Tibial artery (tissue), 4 donors: ENCODE measurements at regions not wholly inside any gene's neighbourhood (a gene's known extent, or its start where the extent isn't known, plus 50 kb on each side); places are given as distances from the start of the nearest gene placed in this dataset.
"Not testable (repeated sequence)": the region's sequence is repeated elsewhere in the genome, so short reads cannot be mapped to it uniquely, and the experiment has no call there.

ENCODE experiments used
- DNase-seq, 2 donors: peaks; one replicate each; pipeline ENCODE4 v3.0.0-alpha.2; 2019
- H3K27ac ChIP-seq, 2 donors: fragments of 200-600 bp; sonication (generic) in 1 of 2; 1 replicate in 1 of 2; 2 replicates in 1 of 2; pipeline ENCODE4 v1.5.1; 2018 to 2019; ENCODE audit warnings: mild to moderate bottlenecking in 1 of 2
- H3K27me3 ChIP-seq, 2 donors: fragments of 200-600 bp; sonication (generic) in 1 of 2; one replicate each; pipeline versions ENCODE4 v1.5.1 to v1.6.0; 2016 to 2019
- H3K36me3 ChIP-seq, 3 donors: fragments of 200-600 bp; sonication (generic) in 2 of 3; one replicate each; pipeline ENCODE4 v1.5.1; 2016 to 2019; ENCODE audit warnings: mild to moderate bottlenecking in 2 of 3
- H3K4me1 ChIP-seq, 4 donors: fragments of 200-600 bp; sonication (generic) in 2 of 4; 1 replicate in 3 of 4; 2 replicates in 1 of 4; pipeline ENCODE4 v1.5.1; 2016 to 2019
- H3K4me3 ChIP-seq, 2 donors: fragments of 200-600 bp; sonication (generic) in 1 of 2; 1 replicate in 1 of 2; 2 replicates in 1 of 2; pipeline ENCODE4 v1.5.1; 2018 to 2019; ENCODE audit warnings: mild to moderate bottlenecking in 2 of 2
- H3K9me3 ChIP-seq, 3 donors: fragments of 200-600 bp; sonication (generic) in 1 of 3; one replicate each; pipeline ENCODE4 v1.5.1; 2016 to 2019
- intact Hi-C: fragments of 100-400 bp; cut with DNase I; formaldehyde crosslinking; loops from one replicate; pipeline ENCODE4 v1.15.0; 2023; ENCODE audit warnings: low total_unique reads
- TF ChIP-seq, protein P1 (sequence below), 2 experiments: fragments of 200-600 bp in 1 of 2; fragments of 450-650 bp in 1 of 2; IDR thresholded peaks; one replicate each; pipeline ENCODE4 v1.5.1; 2017 to 2019; ENCODE audit warnings: antibody characterized with exemption in 2 of 2, mild to moderate bottlenecking in 1 of 2, moderate library complexity in 1 of 2

DNA sequence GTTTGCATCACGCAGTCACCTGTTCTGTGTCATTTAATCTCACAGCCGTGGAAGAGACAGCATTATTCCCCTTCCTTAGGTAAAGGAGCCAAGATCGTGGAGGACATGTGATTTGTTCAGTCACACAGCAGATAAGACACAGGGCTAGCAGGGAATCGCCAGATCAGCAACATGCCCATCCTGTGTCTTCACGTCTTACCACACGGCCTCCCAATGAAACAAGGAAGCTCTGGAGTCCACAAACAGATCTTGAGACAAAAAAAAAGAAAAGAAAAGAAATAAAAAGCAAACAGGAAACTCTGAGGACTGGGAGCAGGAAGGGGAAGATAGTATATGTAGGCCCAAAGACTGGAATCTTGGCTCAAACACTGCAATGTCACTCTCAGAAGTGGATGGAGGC is 155.3 kb downstream of the ADSS2 start:
- intact Hi-C loops = no loop called here
- no peaks in the 10 kb centered on the region for H3K9me3 ChIP-seq
- H3K36me3 ChIP-seq = no peaks in the 10 kb centered on the region
- H3K27me3 ChIP-seq = no peaks in the 10 kb centered on the region
- no peak overlapping the region for H3K4me3 ChIP-seq
- no peak for DNase-seq
- TF ChIP-seq, protein P1, sequence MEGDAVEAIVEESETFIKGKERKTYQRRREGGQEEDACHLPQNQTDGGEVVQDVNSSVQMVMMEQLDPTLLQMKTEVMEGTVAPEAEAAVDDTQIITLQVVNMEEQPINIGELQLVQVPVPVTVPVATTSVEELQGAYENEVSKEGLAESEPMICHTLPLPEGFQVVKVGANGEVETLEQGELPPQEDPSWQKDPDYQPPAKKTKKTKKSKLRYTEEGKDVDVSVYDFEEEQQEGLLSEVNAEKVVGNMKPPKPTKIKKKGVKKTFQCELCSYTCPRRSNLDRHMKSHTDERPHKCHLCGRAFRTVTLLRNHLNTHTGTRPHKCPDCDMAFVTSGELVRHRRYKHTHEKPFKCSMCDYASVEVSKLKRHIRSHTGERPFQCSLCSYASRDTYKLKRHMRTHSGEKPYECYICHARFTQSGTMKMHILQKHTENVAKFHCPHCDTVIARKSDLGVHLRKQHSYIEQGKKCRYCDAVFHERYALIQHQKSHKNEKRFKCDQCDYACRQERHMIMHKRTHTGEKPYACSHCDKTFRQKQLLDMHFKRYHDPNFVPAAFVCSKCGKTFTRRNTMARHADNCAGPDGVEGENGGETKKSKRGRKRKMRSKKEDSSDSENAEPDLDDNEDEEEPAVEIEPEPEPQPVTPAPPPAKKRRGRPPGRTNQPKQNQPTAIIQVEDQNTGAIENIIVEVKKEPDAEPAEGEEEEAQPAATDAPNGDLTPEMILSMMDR (IDR thresholded peaks at IDR 0.05) = no peak
- no peak overlapping the region for H3K27ac ChIP-seq
- peaks cover 0 to 24% (median 7%) of the 10 kb centered on the region in 4 donors for H3K4me1 ChIP-seq

GRCh38 chr1:244297087-244297486 is 154.6 kb downstream of the ADSS2 start:
- no peaks in the 10 kb centered on the region for H3K9me3 ChIP-seq
- DNase-seq = no peak
- H3K27me3 ChIP-seq = no peaks in the 10 kb centered on the region
- TF ChIP-seq, protein P1 (IDR thresholded peaks at IDR 0.05) = no peak
- intact Hi-C loops = no loop called here
- no peak overlapping the region for H3K27ac ChIP-seq
- no peak overlapping the region for H3K4me3 ChIP-seq
- H3K36me3 ChIP-seq = no peaks in the 10 kb centered on the region
- H3K4me1 ChIP-seq = peaks cover 0 to 27% (median 7%) of the 10 kb centered on the region in 4 donors

DNA sequence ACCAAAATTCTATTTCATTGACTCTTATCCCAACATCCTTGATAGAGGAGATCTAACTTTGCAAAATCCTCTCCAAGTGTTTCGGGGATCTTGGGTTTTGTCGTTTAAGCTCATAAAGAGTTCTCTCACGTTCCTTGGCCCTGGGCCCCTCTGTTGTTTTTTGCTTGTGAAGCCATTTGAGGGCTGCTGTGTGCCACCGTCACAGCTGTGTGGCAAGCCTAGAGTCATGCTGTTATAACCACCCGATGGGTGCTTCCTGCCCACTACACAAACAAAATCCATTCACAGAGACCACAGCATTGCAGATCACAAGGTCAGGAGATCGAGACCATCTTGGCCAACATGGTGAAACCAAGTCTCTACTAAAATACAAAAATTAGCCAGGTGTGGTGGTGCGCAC is 154.1 kb downstream of the ADSS2 start:
- Histone ChIP-seq H3K4me3 (no peak overlapping the region), H3K27ac (no peak overlapping the region), H3K4me1 (peaks cover 0 to 27% (median 7%) of the 10 kb centered on the region in 4 donors), H3K27me3 (no peaks in the 10 kb centered on the region), H3K9me3 (no peaks in the 10 kb centered on the region), H3K36me3 (no peaks in the 10 kb centered on the region)
- TF ChIP-seq, protein P1 (IDR thresholded peaks at IDR 0.05) = no peak
- no peak for DNase-seq
- intact Hi-C loops = no loop called here

DNA sequence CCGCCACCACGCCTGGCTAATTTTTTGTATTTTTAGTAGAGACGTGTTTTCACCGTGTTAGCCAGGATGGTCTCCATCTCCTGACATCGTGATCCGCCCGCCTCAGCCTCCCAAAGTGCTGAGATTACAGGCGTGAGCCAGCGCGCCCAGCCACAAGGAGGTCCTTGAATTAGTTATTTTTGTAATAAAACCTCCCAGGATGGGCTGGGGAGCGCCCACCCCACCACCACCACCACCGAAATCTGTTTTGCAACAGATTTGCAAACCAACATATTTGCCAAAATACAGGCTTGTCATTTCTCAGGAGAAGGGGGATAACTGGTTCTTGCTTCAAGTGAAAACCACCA is 151.7 kb downstream of the ADSS2 start:
- H3K9me3 ChIP-seq, intact Hi-C loops, H3K27me3 ChIP-seq, DNase-seq, H3K36me3 ChIP-seq: not testable (repeated sequence)
- Histone ChIP-seq H3K4me1 (peaks cover 0 to 27% (median 11%) of the 10 kb centered on the region in 4 donors), H3K27ac (peak overlapping the region; percentile 64 to 71), H3K4me3 (peak overlapping the region; percentile 43 to 47)

DNA sequence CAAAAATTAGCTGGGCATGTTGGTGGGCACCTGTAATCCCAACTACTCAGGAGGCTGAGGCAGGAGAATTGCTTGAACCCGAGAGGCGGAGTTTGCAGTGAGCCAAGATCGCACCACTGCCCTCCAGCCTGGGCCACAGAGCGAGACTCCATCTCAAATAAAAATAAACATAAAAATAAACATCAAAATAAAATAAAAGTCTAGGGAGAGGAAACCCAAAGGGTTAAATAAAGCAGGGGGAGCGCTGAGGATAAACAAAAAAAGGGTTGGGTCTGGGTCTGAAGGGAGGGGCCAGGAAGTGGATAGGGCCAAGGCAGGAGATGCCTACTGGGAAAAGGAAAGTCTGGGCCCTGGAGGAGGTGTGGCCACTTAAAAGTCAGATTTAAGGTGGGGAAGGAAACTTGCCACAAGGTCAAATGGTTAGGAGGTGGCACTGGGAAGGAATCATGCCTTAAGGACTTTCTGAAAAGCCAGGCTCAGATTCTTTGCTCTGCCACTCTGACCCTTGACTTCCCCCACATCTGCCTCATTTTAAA is 150.0 kb downstream of the ADSS2 start:
- peak overlapping the region in 1 of 2 donors; percentile 36 for H3K27ac ChIP-seq
- TF ChIP-seq, protein P1 (IDR thresholded peaks at IDR 0.05) = no peak
- no peaks in the 10 kb centered on the region for H3K9me3 ChIP-seq
- no peaks in the 10 kb centered on the region for H3K36me3 ChIP-seq
- no peaks in the 10 kb centered on the region for H3K27me3 ChIP-seq
- intact Hi-C loops = no loop called here
- peaks cover 0 to 27% (median 11%) of the 10 kb centered on the region in 4 donors for H3K4me1 ChIP-seq
- no peak for DNase-seq
- H3K4me3 ChIP-seq = no peak overlapping the region

DNA sequence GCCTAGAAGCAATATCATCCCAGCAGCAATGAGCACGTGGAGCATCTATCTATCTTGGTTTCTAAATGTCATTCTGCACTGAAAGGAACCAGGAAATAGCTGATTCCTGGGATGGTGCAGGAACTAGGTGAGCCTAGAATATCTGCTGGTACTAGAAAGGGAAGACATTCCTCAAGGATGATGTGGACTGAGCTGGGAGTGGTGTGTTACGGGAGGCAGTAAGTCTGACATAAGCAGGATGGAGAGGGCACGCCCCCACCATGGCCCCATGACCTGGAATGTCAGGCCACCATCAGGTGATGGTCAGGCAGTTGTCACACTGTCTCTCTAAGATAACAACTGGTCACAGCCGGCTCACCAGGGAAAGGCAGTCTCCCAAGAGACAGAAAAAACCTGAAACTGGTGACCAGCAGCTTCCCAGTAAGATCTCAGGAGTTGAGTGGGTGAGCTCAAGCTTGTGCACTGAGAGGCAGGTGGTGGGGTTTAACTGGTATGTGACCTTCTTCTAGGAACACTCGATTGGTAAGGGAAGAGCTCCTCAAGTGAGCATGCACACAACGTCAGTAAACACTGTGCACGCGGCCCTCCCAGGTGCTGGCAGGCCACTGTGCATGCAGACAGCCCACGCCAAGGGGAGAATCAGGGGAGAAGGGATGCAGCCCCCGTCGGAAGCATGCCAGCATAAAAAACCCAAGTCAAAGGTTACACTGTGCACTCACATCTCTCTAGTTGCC is 148.7 kb downstream of the ADSS2 start:
- Histone ChIP-seq H3K27me3 (no peaks in the 10 kb centered on the region), H3K27ac (no peak overlapping the region), H3K4me1 (peaks cover 0 to 27% (median 11%) of the 10 kb centered on the region in 4 donors), H3K36me3 (no peaks in the 10 kb centered on the region), H3K4me3 (no peak overlapping the region), H3K9me3 (no peaks in the 10 kb centered on the region)
- TF ChIP-seq, protein P1 (IDR thresholded peaks at IDR 0.05) = no peak
- no peak for DNase-seq
- intact Hi-C loops = no loop called here
